ENCODE measurements at regions not wholly inside any gene's neighbourhood (a gene's known extent, or its start where the extent isn't known, plus 50 kb on each side); places are given as distances from the start of the nearest gene placed in this dataset.
A peak's percentile ranks its signal among the peaks of the same experiment; 100 is the strongest.
"Not testable (repeated sequence)": the region's sequence is repeated elsewhere in the genome, so short reads cannot be mapped to it uniquely, and the experiment has no call there.

- not testable (repeated sequence) for DNase-seq (ENCODE audit: low read depth, low spot score)
Measured at GRCh38 chr16:21516705-21517040, 82.7 kb upstream of the METTL9 start.

GRCh38 chr16:21517263-21517662 is 82.1 kb upstream of the METTL9 start:
- not testable (repeated sequence) for DNase-seq (ENCODE audit: low read depth, low spot score)

- not testable (repeated sequence) for DNase-seq (ENCODE audit: low read depth, low spot score)
Measured at GRCh38 chr16:21519361-21520133, 79.8 kb upstream of the METTL9 start.

GRCh38 chr16:21520134-21521047 is 79.0 kb upstream of the METTL9 start:
- DNase-seq (ENCODE audit: low read depth, low spot score), result peak; percentile 70

GRCh38 chr16:21521048-21521389 is 78.4 kb upstream of the METTL9 start:
- DNase-seq (ENCODE audit: low read depth, low spot score), result not testable (repeated sequence)

GRCh38 chr16:21521390-21522143 is 77.8 kb upstream of the METTL9 start:
- peak; percentile 54 for DNase-seq (ENCODE audit: low read depth, low spot score)

GRCh38 chr16:21522846-21523245 is 76.5 kb upstream of the METTL9 start:
- not testable (repeated sequence) for DNase-seq (ENCODE audit: low read depth, low spot score)

GRCh38 chr16:21523411-21524067 is 75.8 kb upstream of the METTL9 start:
- no peak for DNase-seq (ENCODE audit: low read depth, low spot score)

GRCh38 chr16:21524068-21524751 is 75.2 kb upstream of the METTL9 start:
- no peak for DNase-seq (ENCODE audit: low read depth, low spot score)

GRCh38 chr16:21524752-21525028 is 74.7 kb upstream of the METTL9 start:
- not testable (repeated sequence) for DNase-seq (ENCODE audit: low read depth, low spot score)

GRCh38 chr16:21525029-21525895 is 74.1 kb upstream of the METTL9 start:
- DNase-seq (ENCODE audit: low read depth, low spot score), result not testable (repeated sequence)

- not testable (repeated sequence) for DNase-seq (ENCODE audit: low read depth, low spot score)
Measured at GRCh38 chr16:21525956-21526922, 73.1 kb upstream of the METTL9 start.

- no peak for DNase-seq (ENCODE audit: low read depth, low spot score)
Measured at GRCh38 chr16:21526923-21527807, 72.2 kb upstream of the METTL9 start.

GRCh38 chr16:21529060-21529658 is 70.2 kb upstream of the METTL9 start:
- DNase-seq (ENCODE audit: low read depth, low spot score), result not testable (repeated sequence)

- not testable (repeated sequence) for DNase-seq (ENCODE audit: low read depth, low spot score)
Measured at GRCh38 chr16:21530729-21531383, 68.5 kb upstream of the METTL9 start.

GRCh38 chr16:21532996-21533395 is 66.4 kb upstream of the METTL9 start:
- DNase-seq (ENCODE audit: low read depth, low spot score), result not testable (repeated sequence)

GRCh38 chr16:21533474-21533873 is 65.9 kb upstream of the METTL9 start:
- DNase-seq (ENCODE audit: low read depth, low spot score), result not testable (repeated sequence)
